GM23248 (cell line): ENCODE measurements at regions not wholly inside any gene's neighbourhood (a gene's known extent, or its start where the extent isn't known, plus 50 kb on each side); places are given as distances from the start of the nearest gene placed in this dataset.

Experiments used
- DNase-seq: peaks from one replicate; pipeline ENCODE4 v3.0.0-alpha.2; 2015
- H2AFZ ChIP-seq: fragments of 200-600 bp; sonication (generic); 2 replicates; pipeline ENCODE4 v1.6.1; 2016; ENCODE audit warnings: antibody characterized with exemption
- H3F3A ChIP-seq: fragments of 200-600 bp; sonication (generic); 2 replicates; pipeline ENCODE4 v1.6.1; 2016; ENCODE audit warnings: mild to moderate bottlenecking, antibody characterized with exemption, mixed run types; ENCODE audit not compliant: insufficient read depth
- H3K27ac ChIP-seq: fragments of 200-600 bp; sonication (generic); 2 replicates; pipeline ENCODE4 v1.5.1; 2016; ENCODE audit warnings: mild to moderate bottlenecking
- H3K27me3 ChIP-seq: fragments of 200-600 bp; sonication (generic); replicated peaks from 2 replicates; pipeline ENCODE4 v1.6.1; 2016; ENCODE audit warnings: mild to moderate bottlenecking; ENCODE audit not compliant: insufficient read depth
- H3K36me3 ChIP-seq: fragments of 200-600 bp; sonication (generic); 2 replicates; pipeline ENCODE4 v1.6.1; 2016; ENCODE audit warnings: low read depth, mild to moderate bottlenecking
- H3K4me1 ChIP-seq: fragments of 200-600 bp; sonication (generic); 2 replicates; pipeline ENCODE4 v1.6.1; 2016; ENCODE audit warnings: mild to moderate bottlenecking; ENCODE audit not compliant: insufficient read depth
- H3K4me2 ChIP-seq: fragments of 200-600 bp; sonication (generic); one replicate; pipeline ENCODE4 v1.6.1; 2016; ENCODE audit warnings: mild to moderate bottlenecking; ENCODE audit not compliant: unreplicated experiment
- H3K4me3 ChIP-seq: fragments of 200-600 bp; sonication (generic); 2 replicates; pipeline ENCODE4 v1.5.1; 2016; ENCODE audit warnings: mild to moderate bottlenecking
- H3K79me2 ChIP-seq: fragments of 200-600 bp; sonication (generic); 2 replicates; pipeline ENCODE4 v1.6.1; 2016; ENCODE audit warnings: mild to moderate bottlenecking; ENCODE audit not compliant: insufficient read depth
- H3K9ac ChIP-seq: fragments of 200-600 bp; sonication (generic); 2 replicates; pipeline ENCODE4 v1.6.1; 2016; ENCODE audit warnings: mild to moderate bottlenecking
- H3K9me2 ChIP-seq: fragments of 200-600 bp; sonication (generic); 2 replicates; pipeline ENCODE4 v1.6.1; 2016; ENCODE audit warnings: mixed run types, mild to moderate bottlenecking, moderate library complexity; ENCODE audit not compliant: insufficient read depth
- H3K9me3 ChIP-seq: fragments of 200-600 bp; sonication (generic); one replicate; pipeline ENCODE4 v1.6.1; 2017; ENCODE audit warnings: low read depth
- H4K20me1 ChIP-seq: fragments of 200-600 bp; sonication (generic); 2 replicates; pipeline ENCODE4 v1.6.0; 2016; ENCODE audit not compliant: insufficient read depth
- EZH2 ChIP-seq: fragments of 200-600 bp; sonication (generic); IDR thresholded peaks from 2 replicates; pipeline ENCODE4 v1.6.1; 2018; ENCODE audit warnings: antibody characterized with exemption, mild to moderate bottlenecking; ENCODE audit not compliant: insufficient read depth, poor library complexity, severe bottlenecking
- EZH2phosphoT487 ChIP-seq: fragments of 200-600 bp; sonication (generic); IDR thresholded peaks from 2 replicates; pipeline ENCODE4 v1.6.1; 2018; ENCODE audit warnings: antibody characterized with exemption, moderate library complexity, mild to moderate bottlenecking, low read depth; ENCODE audit not compliant: insufficient read depth
- WGBS, 2 experiments: methylation state at CpG; one replicate each; pipeline ENCODE4 v1.1.6; 2015 to 2017; ENCODE audit warnings: low lambda C conversion rate in 2 of 2, low coverage in 1 of 2; ENCODE audit errors: missing lambda C conversion rate in 2 of 2; 5-methylcytosine and 5-hydroxymethylcytosine counted together
- in situ Hi-C: fragments of 300-500 bp; cut with MboI; formaldehyde crosslinking; loops from 2 replicates; pipeline ENCODE4 v1.15.0; 2020

- H3K4me2 ChIP-seq: no peak overlapping the region
- DNase-seq: peak; percentile 34
- no peak overlapping the region for H3K27ac ChIP-seq
- H3K79me2 ChIP-seq: no peaks in the 10 kb centered on the region
- no peaks in the 10 kb centered on the region for H3K9me3 ChIP-seq
- H3K9ac ChIP-seq: no peak overlapping the region
- no peaks in the 10 kb centered on the region for H3K27me3 ChIP-seq
- H2AFZ ChIP-seq: no peak overlapping the region
- H4K20me1 ChIP-seq: no peaks in the 10 kb centered on the region
- H3F3A ChIP-seq: no peaks in the 10 kb centered on the region
- no peaks in the 10 kb centered on the region for H3K4me1 ChIP-seq
- in situ Hi-C loops: loop anchor here (25.0 kb wide), 1 partner anchor 612 kb away; no protein-coding TSS in a partner anchor
- no peaks in the 10 kb centered on the region for H3K36me3 ChIP-seq
- H3K9me2 ChIP-seq: no peaks in the 10 kb centered on the region
- H3K4me3 ChIP-seq: no peak overlapping the region
- WGBS, 2 experiments: 44 to 48% methylated on average over 7 of the region's 7 CpGs
- TF ChIP-seq EZH2phosphoT487: no peak
- no peak for TF ChIP-seq EZH2
Measured at GRCh38 chr5:54874337-54875021, 110.9 kb downstream of the ESM1 start.

GRCh38 chr5:54873691-54874090 lies 111.7 kb downstream of the ESM1 start:
- Histone ChIP-seq H2AFZ (no peak overlapping the region), H3K4me2 (no peak overlapping the region), H3K27me3 (no peaks in the 10 kb centered on the region), H3K9me2 (no peaks in the 10 kb centered on the region), H3K79me2 (no peaks in the 10 kb centered on the region), H3K27ac (no peak overlapping the region), H3K4me3 (no peak overlapping the region), H3F3A (no peaks in the 10 kb centered on the region), H3K9ac (no peak overlapping the region), H4K20me1 (no peaks in the 10 kb centered on the region), H3K36me3 (no peaks in the 10 kb centered on the region), H3K9me3 (no peaks in the 10 kb centered on the region), H3K4me1 (no peaks in the 10 kb centered on the region)
- TF ChIP-seq EZH2: no peak
- WGBS, 2 experiments: 75 to 79% methylated on average over 2 of the region's 2 CpGs
- in situ Hi-C loops: loop anchor here (25.0 kb wide), 1 partner anchor 611 kb away; no protein-coding TSS in a partner anchor
- peak; percentile 9 for DNase-seq

- Histone ChIP-seq H3K27me3 (no peaks in the 10 kb centered on the region), H3K9me2 (no peaks in the 10 kb centered on the region), H3F3A (no peaks in the 10 kb centered on the region), H3K4me1 (no peaks in the 10 kb centered on the region), H3K36me3 (no peaks in the 10 kb centered on the region), H3K27ac (no peak overlapping the region), H2AFZ (no peak overlapping the region), H3K4me3 (no peak overlapping the region), H3K79me2 (no peaks in the 10 kb centered on the region), H3K9me3 (no peaks in the 10 kb centered on the region), H3K4me2 (no peak overlapping the region), H3K9ac (no peak overlapping the region), H4K20me1 (no peaks in the 10 kb centered on the region)
- in situ Hi-C loops: loop anchor here (25.0 kb wide), 1 partner anchor 611 kb away; no protein-coding TSS in a partner anchor
- TF ChIP-seq EZH2: no peak
- no peak for TF ChIP-seq EZH2phosphoT487
- WGBS, 2 experiments: 85 to 100% methylated on average over 1 of the region's 1 CpG
- DNase-seq: no peak
Measured at GRCh38 chr5:54872810-54873209, 112.6 kb downstream of the ESM1 start.

- no peaks in the 10 kb centered on the region for H3K4me1 ChIP-seq
- H3K4me3 ChIP-seq: no peak overlapping the region
- H3K9ac ChIP-seq: no peak overlapping the region
- H3K36me3 ChIP-seq: no peaks in the 10 kb centered on the region
- no peaks in the 10 kb centered on the region for H4K20me1 ChIP-seq
- H3K9me2 ChIP-seq: no peaks in the 10 kb centered on the region
- no peaks in the 10 kb centered on the region for H3K27me3 ChIP-seq
- H3K27ac ChIP-seq: no peak overlapping the region
- in situ Hi-C loops: loop anchor here (25.0 kb wide), 1 partner anchor 608 kb away; no protein-coding TSS in a partner anchor
- TF ChIP-seq EZH2phosphoT487 (no peak), EZH2 (no peak)
- 53 to 63% methylated on average over 3 of the region's 3 CpGs for WGBS, 2 experiments
- H3K9me3 ChIP-seq: no peaks in the 10 kb centered on the region
- H3K79me2 ChIP-seq: no peaks in the 10 kb centered on the region
- no peak overlapping the region for H3K4me2 ChIP-seq
- H3F3A ChIP-seq: no peaks in the 10 kb centered on the region
- no peak for DNase-seq
- no peak overlapping the region for H2AFZ ChIP-seq
Measured at GRCh38 chr5:54870271-54870670, 115.1 kb downstream of the ESM1 start.

- WGBS, 2 experiments: 83 to 92% methylated on average over 1 of the region's 1 CpG
- no peak overlapping the region for H2AFZ ChIP-seq
- H3K9me2 ChIP-seq: no peaks in the 10 kb centered on the region
- H3K36me3 ChIP-seq: no peaks in the 10 kb centered on the region
- no peak overlapping the region for H3K9ac ChIP-seq
- no peak overlapping the region for H3K4me2 ChIP-seq
- H3K79me2 ChIP-seq: no peaks in the 10 kb centered on the region
- in situ Hi-C loops: loop anchor here (10.0 to 25.0 kb wide), 2 partner anchors 355 to 607 kb away; partner anchors contain the start of gene SNX18
- H3K4me3 ChIP-seq: no peak overlapping the region
- H3F3A ChIP-seq: no peaks in the 10 kb centered on the region
- H4K20me1 ChIP-seq: no peaks in the 10 kb centered on the region
- no peaks in the 10 kb centered on the region for H3K27me3 ChIP-seq
- DNase-seq: peak; percentile 41
- H3K4me1 ChIP-seq: no peaks in the 10 kb centered on the region
- H3K9me3 ChIP-seq: no peaks in the 10 kb centered on the region
- H3K27ac ChIP-seq: no peak overlapping the region
- TF ChIP-seq EZH2 (no peak), EZH2phosphoT487 (no peak)
Measured at GRCh38 chr5:54869691-54870090, 115.7 kb downstream of the ESM1 start.
